H9 (cell line): ENCODE measurements at regions not wholly inside any gene's neighbourhood (a gene's known extent, or its start where the extent isn't known, plus 50 kb on each side); places are given as distances from the start of the nearest gene placed in this dataset.

Source experiments
- DNase-seq: peaks from one replicate; pipeline ENCODE4 v3.0.0-alpha.2; 2017
- H2AFZ ChIP-seq: one replicate; pipeline ENCODE4 v1.6.1; 2013; ENCODE audit warnings: mild to moderate bottlenecking, low read length, control low read depth, moderate library complexity
- H2AK5ac ChIP-seq: 2 replicates; pipeline ENCODE4 v1.6.1; 2013; ENCODE audit warnings: low read length, control low read depth, mixed read lengths; ENCODE audit not compliant: insufficient read length
- H2BK120ac ChIP-seq: one replicate; pipeline ENCODE4 v1.6.1; 2013; ENCODE audit warnings: low read depth, mild to moderate bottlenecking, low read length, control low read depth, inconsistent platforms; ENCODE audit not compliant: poor library complexity, severe bottlenecking
- H2BK12ac ChIP-seq: 2 replicates; pipeline ENCODE4 v1.6.1; 2013; ENCODE audit warnings: low read length, control low read depth, mixed read lengths, low read depth; ENCODE audit not compliant: insufficient read length
- H2BK15ac ChIP-seq: 2 replicates; pipeline ENCODE4 v1.6.1; 2013; ENCODE audit warnings: low read depth, low read length, control low read depth
- H2BK20ac ChIP-seq: one replicate; pipeline ENCODE4 v1.6.1; 2013; ENCODE audit warnings: low read depth, mild to moderate bottlenecking, low read length, control low read depth, inconsistent platforms; ENCODE audit not compliant: poor library complexity, severe bottlenecking
- H2BK5ac ChIP-seq: 2 replicates; pipeline ENCODE4 v1.6.1; 2013; ENCODE audit warnings: low read length, control low read depth, mixed read lengths; ENCODE audit not compliant: insufficient read length
- H3K14ac ChIP-seq: 2 replicates; pipeline ENCODE4 v1.6.1; 2013; ENCODE audit warnings: low read length, control low read depth; ENCODE audit not compliant: insufficient read depth
- H3K18ac ChIP-seq: 2 replicates; pipeline ENCODE4 v1.6.1; 2013; ENCODE audit warnings: low read depth, mild to moderate bottlenecking, mixed read lengths, low read length, control low read depth; ENCODE audit not compliant: insufficient read length
- H3K23ac ChIP-seq: 2 replicates; pipeline ENCODE4 v1.6.1; 2013; ENCODE audit warnings: low read length, control low read depth, mixed read lengths, low read depth; ENCODE audit not compliant: insufficient read length
- H3K23me2 ChIP-seq: 2 replicates; pipeline ENCODE4 v1.6.1; 2013; ENCODE audit warnings: low read depth, mild to moderate bottlenecking, mixed read lengths, low read length, control low read depth; ENCODE audit not compliant: insufficient read length, poor library complexity, severe bottlenecking
- H3K27ac ChIP-seq: 2 replicates; pipeline ENCODE4 v1.5.1; 2013; ENCODE audit warnings: low read length, control low read depth, mixed read lengths, low read depth; ENCODE audit not compliant: insufficient read length
- H3K27me3 ChIP-seq: 2 replicates; pipeline ENCODE4 v1.6.1; 2013; ENCODE audit warnings: low read length, control low read depth, inconsistent platforms; ENCODE audit not compliant: insufficient read depth
- H3K4ac ChIP-seq: 2 replicates; pipeline ENCODE4 v1.6.1; 2013; ENCODE audit warnings: low read depth, mild to moderate bottlenecking, control low read depth, inconsistent platforms, low read length, moderate library complexity
- H3K4me1 ChIP-seq: 2 replicates; pipeline ENCODE4 v1.6.1; 2013; ENCODE audit warnings: low read length, control low read depth, inconsistent platforms; ENCODE audit not compliant: insufficient read depth
- H3K4me2 ChIP-seq: 2 replicates; pipeline ENCODE4 v1.6.1; 2013; ENCODE audit warnings: low read length, control low read depth, mixed read lengths; ENCODE audit not compliant: insufficient read length, insufficient read depth
- H3K56ac ChIP-seq: 2 replicates; pipeline ENCODE4 v1.6.1; 2013; ENCODE audit warnings: low read depth, mild to moderate bottlenecking, mixed read lengths, low read length, control low read depth; ENCODE audit not compliant: insufficient read length
- H3K79me1 ChIP-seq: 2 replicates; pipeline ENCODE4 v1.6.1; 2013; ENCODE audit warnings: low read depth, mild to moderate bottlenecking, moderate library complexity, low read length, control low read depth, inconsistent platforms; ENCODE audit not compliant: insufficient read depth, poor library complexity, severe bottlenecking
- H3K79me2 ChIP-seq: 2 replicates; pipeline ENCODE4 v1.6.1; 2013; ENCODE audit warnings: low read length, control low read depth, inconsistent platforms; ENCODE audit not compliant: insufficient read depth
- H3K9ac ChIP-seq: 2 replicates; pipeline ENCODE4 v1.6.1; 2013; ENCODE audit warnings: low read length, control low read depth, mixed read lengths; ENCODE audit not compliant: insufficient read length; ENCODE audit errors: extremely low read depth
- H3K9me3 ChIP-seq: one replicate; pipeline ENCODE4 v1.6.1; 2013; ENCODE audit warnings: low read depth, low read length, inconsistent platforms; ENCODE audit not compliant: control insufficient read depth
- H3T11ph ChIP-seq: one replicate; pipeline ENCODE4 v1.6.1; 2013; ENCODE audit warnings: mild to moderate bottlenecking, low read length, control low read depth, inconsistent platforms
- H4K20me1 ChIP-seq: one replicate; pipeline ENCODE4 v1.6.1; 2013; ENCODE audit not compliant: control insufficient read depth, insufficient read length, insufficient read depth
- H4K5ac ChIP-seq: 2 replicates; pipeline ENCODE4 v1.6.1; 2013; ENCODE audit warnings: low read depth, mild to moderate bottlenecking, mixed read lengths, low read length, control low read depth; ENCODE audit not compliant: insufficient read length
- H4K8ac ChIP-seq: replicated peaks from 2 replicates; pipeline ENCODE4 v1.6.1; 2013; ENCODE audit warnings: low read length, control low read depth, mixed read lengths, low read depth; ENCODE audit not compliant: insufficient read length
- H4K91ac ChIP-seq: 2 replicates; pipeline ENCODE4 v1.6.1; 2013; ENCODE audit warnings: low read depth, mild to moderate bottlenecking, moderate library complexity, mixed read lengths, low read length, control low read depth; ENCODE audit not compliant: insufficient read length
- H3K27ac Mint-ChIP-seq, 3 experiments: 2 replicates in 2 of 3; 3 replicates in 1 of 3; pipeline ENCODE4 v1.8.0; 2020 to 2021; ENCODE audit warnings: mixed read lengths in 3 of 3, mild to moderate bottlenecking in 1 of 3, moderate library complexity in 1 of 3
- H3K27me3 Mint-ChIP-seq: 2 replicates; pipeline ENCODE4 v1.8.0; 2021; ENCODE audit warnings: low read depth, mild to moderate bottlenecking, moderate library complexity, mixed read lengths
- H3K36me3 Mint-ChIP-seq, 3 experiments: 2 replicates in 2 of 3; 3 replicates in 1 of 3; pipeline ENCODE4 v1.8.0; 2020 to 2021; ENCODE audit warnings: low read depth in 3 of 3, mixed read lengths in 3 of 3; ENCODE audit not compliant: insufficient read depth in 1 of 3
- H3K4me1 Mint-ChIP-seq, 2 experiments: 2 replicates each; pipeline ENCODE4 v1.8.0; 2020; ENCODE audit warnings: mixed read lengths in 2 of 2
- H3K4me3 Mint-ChIP-seq, 2 experiments: 2 replicates in 1 of 2; 3 replicates in 1 of 2; pipeline ENCODE4 v1.8.0; 2020 to 2021; ENCODE audit warnings: mild to moderate bottlenecking in 2 of 2, mixed read lengths in 2 of 2, moderate library complexity in 1 of 2
- H3K9me3 Mint-ChIP-seq, 2 experiments: 2 replicates in 1 of 2; 3 replicates in 1 of 2; pipeline ENCODE4 v1.8.0; 2020; ENCODE audit warnings: mild to moderate bottlenecking in 2 of 2, mixed read lengths in 2 of 2, moderate library complexity in 1 of 2
- CTCF ChIP-seq: fragments of 200-600 bp; sonication (generic); conservative IDR thresholded peaks from 3 replicates; pipeline ENCODE4 v1.8.0; 2021; ENCODE audit warnings: antibody characterized with exemption, mild to moderate bottlenecking
- WGBS: extraction: QIAGEN DNeasy Blood & Tissue Kit; methylation state at CpG from one replicate; pipeline ENCODE4 v1.1.7; 2013; ENCODE audit warnings: missing lambda C conversion rate, low lambda C conversion rate, mixed read lengths; ENCODE audit not compliant: insufficient read length; ENCODE audit errors: extremely low coverage; 5-methylcytosine and 5-hydroxymethylcytosine counted together

- no peak for TF ChIP-seq CTCF
- Mint-ChIP-seq H3K9me3 (no peaks in the 10 kb centered on the region), H3K27ac (no peak overlapping the region), H3K27me3 (no peaks in the 10 kb centered on the region), H3K36me3 (no peaks in the 10 kb centered on the region), H3K4me1 (peaks cover 15 to 17% of the 10 kb centered on the region in 2 experiments), H3K4me3 (no peak overlapping the region)
- Histone ChIP-seq H2BK120ac (no peak overlapping the region), H3K79me1 (no peaks in the 10 kb centered on the region), H3K27me3 (no peaks in the 10 kb centered on the region), H3K23ac (no peak overlapping the region), H3K4me1 (no peaks in the 10 kb centered on the region), H3K79me2 (no peaks in the 10 kb centered on the region), H2BK20ac (no peak overlapping the region), H2AFZ (no peak overlapping the region), H4K5ac (no peak overlapping the region), H3K27ac (no peak overlapping the region), H3K14ac (no peak overlapping the region; the same call in 1 of the 2 replicates), H3K23me2 (no peaks in the 10 kb centered on the region), H2BK12ac (no peak overlapping the region), H4K20me1 (no peaks in the 10 kb centered on the region), H3K18ac (no peak overlapping the region), H3K9ac (no peak overlapping the region), H3K4ac (no peak overlapping the region), H4K8ac (no peak overlapping the region), H3T11ph (no peak overlapping the region), H2BK5ac (no peak overlapping the region), H4K91ac (no peak overlapping the region), H2BK15ac (no peak overlapping the region), H3K56ac (no peak overlapping the region), H3K9me3 (no peaks in the 10 kb centered on the region), H2AK5ac (no peak overlapping the region), H3K4me2 (no peak overlapping the region)
- no peak for DNase-seq
- WGBS: no CpG with 5 or more reads among the region's 5 CpGs
These were observed 388.4 kb downstream of the BUD13 start for GRCh38 chr11:116384407-116384806.
